ENCODE measurements at regions not wholly inside any gene's neighbourhood (a gene's known extent, or its start where the extent isn't known, plus 50 kb on each side); places are given as distances from the start of the nearest gene placed in this dataset.

DNA sequence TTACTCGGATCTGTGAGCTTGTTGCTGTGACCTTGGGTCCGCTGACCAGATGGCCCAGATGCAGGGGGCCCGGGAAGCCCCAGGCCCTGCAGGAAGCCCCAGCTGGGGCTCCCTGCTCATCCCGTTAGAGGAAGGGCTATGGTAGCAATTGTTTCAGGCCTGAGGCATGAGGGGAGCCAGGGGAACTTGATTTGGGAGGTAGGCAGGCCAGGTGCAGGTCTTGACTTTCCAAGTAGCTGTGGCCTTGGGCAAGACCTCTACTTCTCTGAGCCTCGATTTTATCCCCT is 55.0 kb upstream of the CXCL12 start:
- Histone ChIP-seq H3K27me3 (ENCODE audit: control insufficient read depth in 3 of 3, insufficient read depth in 3 of 3, low read depth in 1 of 3, low read length in 3 of 3) (no peaks in the 10 kb centered on the region), H4K8ac (ENCODE audit: low read depth, low read length) (peak overlapping the region; percentile 17), H3K9ac (ENCODE audit: low read depth, low read length, poor library complexity) (no peak overlapping the region), H2AFZ (ENCODE audit: low read length) (no peak overlapping the region), H2AK5ac (ENCODE audit: low read depth, low read length) (no peak overlapping the region), H4K91ac (ENCODE audit: low read depth, low read length, poor library complexity) (no peak overlapping the region), H3K18ac (ENCODE audit: low read length) (no peak overlapping the region), H3K36me3 (replicated peaks in 1 of 2; ENCODE audit: control insufficient read depth in 2 of 2, insufficient read depth in 2 of 2, low read length in 2 of 2) (no peaks in the 10 kb centered on the region), H3K4me3 (ENCODE audit: low read length in 2 of 2) (no peak overlapping the region), H2BK120ac (ENCODE audit: low read depth, low read length) (no peak overlapping the region), H3K23ac (ENCODE audit: low read depth, low read length, poor library complexity) (no peak overlapping the region), H2BK12ac (ENCODE audit: low read length) (no peak overlapping the region), H3K4ac (ENCODE audit: low read length) (no peak overlapping the region), H3K4me2 (ENCODE audit: insufficient read depth, low read length, poor library complexity, severe bottlenecking) (no peak overlapping the region), H3K4me1 (ENCODE audit: control insufficient read depth in 2 of 2, insufficient read depth in 1 of 2, low read depth in 1 of 2, low read length in 2 of 2) (no peaks in the 10 kb centered on the region), H2BK15ac (ENCODE audit: low read length) (no peak overlapping the region), H3K27ac (replicated peaks; ENCODE audit: low read length) (no peak overlapping the region), H3K79me1 (ENCODE audit: low read depth, low read length) (no peaks in the 10 kb centered on the region), H3K9me3 (replicated peaks in 1 of 2; ENCODE audit: control insufficient read depth in 2 of 2, insufficient read depth in 1 of 2, low read depth in 1 of 2, low read length in 2 of 2) (no peaks in the 10 kb centered on the region), H2BK5ac (ENCODE audit: low read length) (peak overlapping the region; percentile 53), H3K14ac (ENCODE audit: low read length) (no peak overlapping the region)
- no CpG with 5 or more reads among the region's 5 CpGs for WGBS, 2 donors (ENCODE audit: extremely low coverage in 2 of 2, insufficient read length in 2 of 2, insufficient replicate concordance in 1 of 2)
- no peak for DNase-seq (ENCODE audit: low spot score)

DNA sequence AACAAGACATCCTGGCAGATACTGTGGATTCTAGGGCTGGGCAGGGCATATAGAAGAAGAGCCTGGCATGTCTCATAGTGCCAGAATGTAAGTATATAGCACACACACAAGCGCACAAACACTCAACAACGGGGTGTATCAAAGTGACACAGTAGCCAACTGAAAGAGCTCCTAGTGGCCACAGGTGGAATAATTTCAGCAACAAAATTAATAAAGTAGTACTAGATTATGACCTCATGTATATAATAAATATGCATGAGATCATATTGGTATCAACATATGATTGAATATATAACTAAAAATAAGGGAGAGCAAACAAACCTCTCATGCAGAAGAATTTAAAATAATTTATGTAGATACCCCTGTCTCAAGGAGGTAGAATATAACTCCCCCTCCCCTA is 72.4 kb upstream of the CXCL12 start:
- Histone ChIP-seq H3K4me2 (ENCODE audit: insufficient read depth, low read length, poor library complexity, severe bottlenecking) (no peak overlapping the region), H3K4ac (ENCODE audit: low read length) (no peak overlapping the region), H3K79me1 (ENCODE audit: low read depth, low read length) (no peaks in the 10 kb centered on the region), H2AK5ac (ENCODE audit: low read depth, low read length) (no peak overlapping the region), H2BK15ac (ENCODE audit: low read length) (no peak overlapping the region), H3K4me3 (ENCODE audit: low read length in 2 of 2) (no peak overlapping the region), H2AFZ (ENCODE audit: low read length) (no peak overlapping the region), H2BK120ac (ENCODE audit: low read depth, low read length) (no peak overlapping the region), H3K36me3 (replicated peaks in 1 of 2; ENCODE audit: control insufficient read depth in 2 of 2, insufficient read depth in 2 of 2, low read length in 2 of 2) (no peaks in the 10 kb centered on the region), H3K4me1 (ENCODE audit: control insufficient read depth in 2 of 2, insufficient read depth in 1 of 2, low read depth in 1 of 2, low read length in 2 of 2) (no peaks in the 10 kb centered on the region), H3K18ac (ENCODE audit: low read length) (no peak overlapping the region), H3K14ac (ENCODE audit: low read length) (no peak overlapping the region), H3K27ac (replicated peaks; ENCODE audit: low read length) (no peak overlapping the region), H4K8ac (ENCODE audit: low read depth, low read length) (no peak overlapping the region), H3K9ac (ENCODE audit: low read depth, low read length, poor library complexity) (no peak overlapping the region), H2BK12ac (ENCODE audit: low read length) (no peak overlapping the region), H3K23ac (ENCODE audit: low read depth, low read length, poor library complexity) (no peak overlapping the region), H3K9me3 (replicated peaks in 1 of 2; ENCODE audit: control insufficient read depth in 2 of 2, insufficient read depth in 1 of 2, low read depth in 1 of 2, low read length in 2 of 2) (no peaks in the 10 kb centered on the region), H4K91ac (ENCODE audit: low read depth, low read length, poor library complexity) (no peak overlapping the region), H3K27me3 (ENCODE audit: control insufficient read depth in 3 of 3, insufficient read depth in 3 of 3, low read depth in 1 of 3, low read length in 3 of 3) (no peaks in the 10 kb centered on the region), H2BK5ac (ENCODE audit: low read length) (no peak overlapping the region)
- DNase-seq (ENCODE audit: low spot score), result no peak
- whole genome bisulfite sequencing, 2 donors (ENCODE audit: extremely low coverage in 2 of 2, insufficient read length in 2 of 2, insufficient replicate concordance in 1 of 2), result no CpG with 5 or more reads among the region's 2 CpGs

DNA sequence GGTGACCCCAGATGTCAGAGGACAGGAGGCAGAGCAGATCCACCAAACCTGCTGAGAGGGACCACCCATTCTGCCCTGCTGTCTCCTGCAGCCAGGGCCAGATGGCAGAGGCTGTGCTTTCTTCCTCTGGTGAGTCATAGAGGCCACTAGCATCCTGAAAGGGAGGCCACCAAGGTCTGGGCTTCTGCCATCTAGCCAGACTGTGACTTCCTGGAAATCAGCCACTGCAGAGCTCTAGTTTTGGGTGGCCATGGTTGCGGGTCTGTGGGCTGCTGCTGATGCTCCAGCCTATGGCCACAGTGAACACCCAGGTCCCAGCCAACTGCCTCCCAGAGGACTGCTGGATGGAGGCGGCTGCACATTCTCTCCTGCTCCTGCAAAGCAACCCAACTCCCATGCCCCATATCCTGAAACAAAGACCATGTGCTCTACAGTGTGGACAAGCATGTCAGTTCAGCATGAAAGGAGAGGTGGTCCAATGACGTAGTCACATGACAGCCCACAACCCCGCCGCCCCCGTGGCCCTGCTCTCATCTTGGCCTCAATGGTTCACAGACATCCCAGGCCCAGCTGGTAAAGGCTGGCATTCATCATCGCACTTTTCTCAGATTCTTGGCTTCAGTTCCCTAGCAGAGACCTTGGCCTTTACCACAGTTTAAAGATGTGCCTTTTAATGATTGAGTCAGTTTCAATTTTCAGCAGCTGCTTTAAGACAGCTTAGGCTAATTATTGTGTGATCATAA is 73.9 kb upstream of the CXCL12 start:
- WGBS, 2 donors (ENCODE audit: extremely low coverage in 2 of 2, insufficient read length in 2 of 2, insufficient replicate concordance in 1 of 2), result no CpG with 5 or more reads among the region's 7 CpGs
- no peak overlapping the region for H4K8ac ChIP-seq (ENCODE audit: low read depth, low read length)
- H3K27me3 ChIP-seq (ENCODE audit: control insufficient read depth in 3 of 3, insufficient read depth in 3 of 3, low read depth in 1 of 3, low read length in 3 of 3), result no peaks in the 10 kb centered on the region
- H3K27ac ChIP-seq (replicated peaks; ENCODE audit: low read length), result no peak overlapping the region
- peak overlapping the region; percentile 15 for H2BK15ac ChIP-seq (ENCODE audit: low read length)
- DNase-seq (ENCODE audit: low spot score), result no peak
- H3K14ac ChIP-seq (ENCODE audit: low read length), result no peak overlapping the region
- H3K79me1 ChIP-seq (ENCODE audit: low read depth, low read length), result no peaks in the 10 kb centered on the region
- peaks cover 0 to 1% of the 10 kb centered on the region in 2 donors for H3K4me1 ChIP-seq (ENCODE audit: control insufficient read depth in 2 of 2, insufficient read depth in 1 of 2, low read depth in 1 of 2, low read length in 2 of 2)
- no peak overlapping the region for H4K91ac ChIP-seq (ENCODE audit: low read depth, low read length, poor library complexity)
- H3K18ac ChIP-seq (ENCODE audit: low read length), result no peak overlapping the region
- H3K36me3 ChIP-seq (replicated peaks in 1 of 2; ENCODE audit: control insufficient read depth in 2 of 2, insufficient read depth in 2 of 2, low read length in 2 of 2), result no peaks in the 10 kb centered on the region
- H2BK12ac ChIP-seq (ENCODE audit: low read length), result no peak overlapping the region
- no peak overlapping the region for H3K4me3 ChIP-seq (ENCODE audit: low read length in 2 of 2)
- H3K9ac ChIP-seq (ENCODE audit: low read depth, low read length, poor library complexity), result no peak overlapping the region
- no peak overlapping the region for H2AK5ac ChIP-seq (ENCODE audit: low read depth, low read length)
- no peak overlapping the region for H2AFZ ChIP-seq (ENCODE audit: low read length)
- H3K4ac ChIP-seq (ENCODE audit: low read length), result no peak overlapping the region
- H3K23ac ChIP-seq (ENCODE audit: low read depth, low read length, poor library complexity), result no peak overlapping the region
- H3K9me3 ChIP-seq (replicated peaks in 1 of 2; ENCODE audit: control insufficient read depth in 2 of 2, insufficient read depth in 1 of 2, low read depth in 1 of 2, low read length in 2 of 2), result no peaks in the 10 kb centered on the region
- no peak overlapping the region for H3K4me2 ChIP-seq (ENCODE audit: insufficient read depth, low read length, poor library complexity, severe bottlenecking)
- H2BK5ac ChIP-seq (ENCODE audit: low read length), result no peak overlapping the region
- no peak overlapping the region for H2BK120ac ChIP-seq (ENCODE audit: low read depth, low read length)

DNA sequence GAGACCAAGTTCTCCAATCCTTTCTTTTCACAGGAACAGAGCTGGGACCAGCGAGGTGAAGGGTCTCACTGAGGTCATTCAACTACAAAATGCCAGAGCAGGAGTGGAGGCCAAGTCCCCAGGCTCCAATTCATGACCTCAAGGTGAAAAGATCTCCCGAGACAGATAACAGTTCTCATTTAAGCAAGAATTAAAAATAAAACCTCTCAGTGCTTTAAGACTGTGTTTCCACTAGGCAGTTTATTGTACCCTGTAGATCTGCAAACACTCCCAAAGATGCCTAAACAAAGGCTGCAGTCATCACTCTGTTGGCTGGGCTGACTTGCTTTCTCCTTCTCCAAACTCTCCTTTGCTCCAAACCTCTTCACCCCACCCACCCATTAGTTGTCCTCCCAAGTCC is 74.8 kb upstream of the CXCL12 start:
- Histone ChIP-seq H4K8ac (ENCODE audit: low read depth, low read length) (no peak overlapping the region), H3K4me1 (ENCODE audit: control insufficient read depth in 2 of 2, insufficient read depth in 1 of 2, low read depth in 1 of 2, low read length in 2 of 2) (peaks cover 0 to 1% of the 10 kb centered on the region in 2 donors), H3K27me3 (ENCODE audit: control insufficient read depth in 3 of 3, insufficient read depth in 3 of 3, low read depth in 1 of 3, low read length in 3 of 3) (no peaks in the 10 kb centered on the region), H3K9me3 (replicated peaks in 1 of 2; ENCODE audit: control insufficient read depth in 2 of 2, insufficient read depth in 1 of 2, low read depth in 1 of 2, low read length in 2 of 2) (no peaks in the 10 kb centered on the region), H3K79me1 (ENCODE audit: low read depth, low read length) (no peaks in the 10 kb centered on the region), H3K4me3 (ENCODE audit: low read length in 2 of 2) (no peak overlapping the region), H2AFZ (ENCODE audit: low read length) (no peak overlapping the region), H2BK15ac (ENCODE audit: low read length) (no peak overlapping the region), H2BK5ac (ENCODE audit: low read length) (no peak overlapping the region), H3K14ac (ENCODE audit: low read length) (no peak overlapping the region), H3K23ac (ENCODE audit: low read depth, low read length, poor library complexity) (no peak overlapping the region), H2BK120ac (ENCODE audit: low read depth, low read length) (no peak overlapping the region), H4K91ac (ENCODE audit: low read depth, low read length, poor library complexity) (no peak overlapping the region), H3K27ac (replicated peaks; ENCODE audit: low read length) (no peak overlapping the region), H3K9ac (ENCODE audit: low read depth, low read length, poor library complexity) (no peak overlapping the region), H2AK5ac (ENCODE audit: low read depth, low read length) (no peak overlapping the region), H3K36me3 (replicated peaks in 1 of 2; ENCODE audit: control insufficient read depth in 2 of 2, insufficient read depth in 2 of 2, low read length in 2 of 2) (no peaks in the 10 kb centered on the region), H2BK12ac (ENCODE audit: low read length) (no peak overlapping the region), H3K4me2 (ENCODE audit: insufficient read depth, low read length, poor library complexity, severe bottlenecking) (no peak overlapping the region), H3K18ac (ENCODE audit: low read length) (no peak overlapping the region), H3K4ac (ENCODE audit: low read length) (no peak overlapping the region)
- WGBS, 2 donors (ENCODE audit: extremely low coverage in 2 of 2, insufficient read length in 2 of 2, insufficient replicate concordance in 1 of 2), result no CpG with 5 or more reads among the region's 2 CpGs
- no peak for DNase-seq (ENCODE audit: low spot score)

Data from neuronal stem cell (in vitro differentiated cells).